ENCODE measurements at regions not wholly inside any gene's neighbourhood (a gene's known extent, or its start where the extent isn't known, plus 50 kb on each side); places are given as distances from the start of the nearest gene placed in this dataset.

GRCh38 chr15:81819924-81820635, 225.7 kb downstream of the MEX3B start:
- FAIRE-seq = no peak
- Histone ChIP-seq H3K4me2 (no peak overlapping the region), H3K4me1 (no peaks in the 10 kb centered on the region), H3K9me3 (no peaks in the 10 kb centered on the region), H3K27ac (no peak overlapping the region), H3K4me3 (no peak overlapping the region)
- no peak for ATAC-seq
- no peak for DNase-seq (ENCODE audit: low read depth in 1 of 2, low spot score in 1 of 2)
- no peak for TF ChIP-seq HDAC2 (IDR thresholded peaks at IDR 0.05)
- no peak for TF ChIP-seq HOXB13 (CRISPR knock-in tag; IDR thresholded peaks at IDR 0.05; ENCODE audit: low read depth)
- TF ChIP-seq EP300 (IDR thresholded peaks at IDR 0.05) = no peak
- no peak for TF ChIP-seq ZFP36 (IDR thresholded peaks at IDR 0.05; ENCODE audit: borderline replicate concordance, partially characterized antibody)
- no peak for TF ChIP-seq JUN (IDR thresholded peaks at IDR 0.05)
- no peak for TF ChIP-seq NPAS2 (CRISPR knock-in tag; IDR thresholded peaks at IDR 0.05; ENCODE audit: borderline replicate concordance)
- TF ChIP-seq, protein P1, sequence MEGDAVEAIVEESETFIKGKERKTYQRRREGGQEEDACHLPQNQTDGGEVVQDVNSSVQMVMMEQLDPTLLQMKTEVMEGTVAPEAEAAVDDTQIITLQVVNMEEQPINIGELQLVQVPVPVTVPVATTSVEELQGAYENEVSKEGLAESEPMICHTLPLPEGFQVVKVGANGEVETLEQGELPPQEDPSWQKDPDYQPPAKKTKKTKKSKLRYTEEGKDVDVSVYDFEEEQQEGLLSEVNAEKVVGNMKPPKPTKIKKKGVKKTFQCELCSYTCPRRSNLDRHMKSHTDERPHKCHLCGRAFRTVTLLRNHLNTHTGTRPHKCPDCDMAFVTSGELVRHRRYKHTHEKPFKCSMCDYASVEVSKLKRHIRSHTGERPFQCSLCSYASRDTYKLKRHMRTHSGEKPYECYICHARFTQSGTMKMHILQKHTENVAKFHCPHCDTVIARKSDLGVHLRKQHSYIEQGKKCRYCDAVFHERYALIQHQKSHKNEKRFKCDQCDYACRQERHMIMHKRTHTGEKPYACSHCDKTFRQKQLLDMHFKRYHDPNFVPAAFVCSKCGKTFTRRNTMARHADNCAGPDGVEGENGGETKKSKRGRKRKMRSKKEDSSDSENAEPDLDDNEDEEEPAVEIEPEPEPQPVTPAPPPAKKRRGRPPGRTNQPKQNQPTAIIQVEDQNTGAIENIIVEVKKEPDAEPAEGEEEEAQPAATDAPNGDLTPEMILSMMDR (IDR thresholded peaks at IDR 0.05) = no peak
- TF ChIP-seq FOSB (CRISPR knock-in tag; IDR thresholded peaks at IDR 0.05) = no peak
- TF ChIP-seq RFX5 (IDR thresholded peaks at IDR 0.05) = no peak
- TF ChIP-seq ZC3H11A (IDR thresholded peaks at IDR 0.05) = no peak
- no peak for TF ChIP-seq HMGXB4 (CRISPR knock-in tag; IDR thresholded peaks at IDR 0.05; ENCODE audit: borderline replicate concordance)
- TF ChIP-seq USF2 (IDR thresholded peaks at IDR 0.05) = no peak
- no peak for TF ChIP-seq HEYL (CRISPR knock-in tag; IDR thresholded peaks at IDR 0.05)
- TF ChIP-seq FOSL2 (IDR thresholded peaks at IDR 0.05) = no peak
- no peak for TF ChIP-seq FOSL2 (CRISPR knock-in tag; IDR thresholded peaks at IDR 0.05)
- TF ChIP-seq ELK1 (IDR thresholded peaks at IDR 0.05; ENCODE audit: low read depth, low read length) = no peak
- no peak for TF ChIP-seq EHMT2 (IDR thresholded peaks at IDR 0.05; ENCODE audit: low read depth)
- no peak for TF ChIP-seq NR3C1 (IDR thresholded peaks at IDR 0.05)
- no peak for TF ChIP-seq PHF8 (IDR thresholded peaks at IDR 0.05; ENCODE audit: borderline replicate concordance, low read depth)
- CTCF ChIA-PET = interaction anchor here (0.6 to 3.5 kb wide), 4 partner anchors 11 to 742 kb away, joined by 3 to 12 read pairs (median 3); no protein-coding TSS in a partner anchor
- POLR2A ChIA-PET = no interaction called here
- WGBS (ENCODE audit: missing lambda C conversion rate) = under 1% methylated on average over 5 of the region's 5 CpGs

GRCh38 chr15:81814882-81815455, 230.8 kb downstream of the MEX3B start:
- WGBS (ENCODE audit: missing lambda C conversion rate) = 18% methylated on average over 7 of the region's 7 CpGs
- Histone ChIP-seq H3K4me2 (no peak overlapping the region), H3K4me1 (no peaks in the 10 kb centered on the region), H3K9me3 (no peaks in the 10 kb centered on the region), H3K27ac (no peak overlapping the region), H3K4me3 (no peak overlapping the region)
- ATAC-seq = no peak
- ChIA-PET CTCF (interaction anchor here (0.7 kb wide), 1 partner anchor 54 kb away, joined by 3 read pairs; no protein-coding TSS in a partner anchor), POLR2A (no interaction called here)
- TF ChIP-seq, protein P2, sequence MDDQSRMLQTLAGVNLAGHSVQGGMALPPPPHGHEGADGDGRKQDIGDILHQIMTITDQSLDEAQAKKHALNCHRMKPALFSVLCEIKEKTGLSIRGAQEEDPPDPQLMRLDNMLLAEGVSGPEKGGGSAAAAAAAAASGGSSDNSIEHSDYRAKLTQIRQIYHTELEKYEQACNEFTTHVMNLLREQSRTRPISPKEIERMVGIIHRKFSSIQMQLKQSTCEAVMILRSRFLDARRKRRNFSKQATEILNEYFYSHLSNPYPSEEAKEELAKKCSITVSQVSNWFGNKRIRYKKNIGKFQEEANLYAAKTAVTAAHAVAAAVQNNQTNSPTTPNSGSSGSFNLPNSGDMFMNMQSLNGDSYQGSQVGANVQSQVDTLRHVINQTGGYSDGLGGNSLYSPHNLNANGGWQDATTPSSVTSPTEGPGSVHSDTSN (IDR thresholded peaks at IDR 0.05) = no peak
- TF ChIP-seq ZC3H11A (IDR thresholded peaks at IDR 0.05) (no peak), HOXA7 (CRISPR knock-in tag; IDR thresholded peaks at IDR 0.05) (no peak), JUN (IDR thresholded peaks at IDR 0.05) (no peak), EHMT2 (IDR thresholded peaks at IDR 0.05; ENCODE audit: low read depth) (no peak), ZSCAN20 (CRISPR knock-in tag; IDR thresholded peaks at IDR 0.05) (no peak), JUNB (IDR thresholded peaks at IDR 0.05) (no peak), NR3C1 (IDR thresholded peaks at IDR 0.05) (no peak), CEBPB (IDR thresholded peaks at IDR 0.05) (no peak)
- TF ChIP-seq, protein P3, sequence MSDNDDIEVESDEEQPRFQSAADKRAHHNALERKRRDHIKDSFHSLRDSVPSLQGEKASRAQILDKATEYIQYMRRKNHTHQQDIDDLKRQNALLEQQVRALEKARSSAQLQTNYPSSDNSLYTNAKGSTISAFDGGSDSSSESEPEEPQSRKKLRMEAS (IDR thresholded peaks at IDR 0.05) = no peak
- no peak for FAIRE-seq
- DNase-seq (ENCODE audit: low read depth in 1 of 2, low spot score in 1 of 2) = no peak

Measured in A549 (cell line).